Fibroblast of peridontal ligament (primary cell): ENCODE measurements at regions not wholly inside any gene's neighbourhood (a gene's known extent, or its start where the extent isn't known, plus 50 kb on each side); places are given as distances from the start of the nearest gene placed in this dataset.
"Not testable (repeated sequence)": the region's sequence is repeated elsewhere in the genome, so short reads cannot be mapped to it uniquely, and the experiment has no call there.

ENCODE experiments used
- DNase-seq: peaks from one replicate; pipeline ENCODE4 v3.0.0-alpha.2; 2010; ENCODE audit errors: extremely low read depth

DNA sequence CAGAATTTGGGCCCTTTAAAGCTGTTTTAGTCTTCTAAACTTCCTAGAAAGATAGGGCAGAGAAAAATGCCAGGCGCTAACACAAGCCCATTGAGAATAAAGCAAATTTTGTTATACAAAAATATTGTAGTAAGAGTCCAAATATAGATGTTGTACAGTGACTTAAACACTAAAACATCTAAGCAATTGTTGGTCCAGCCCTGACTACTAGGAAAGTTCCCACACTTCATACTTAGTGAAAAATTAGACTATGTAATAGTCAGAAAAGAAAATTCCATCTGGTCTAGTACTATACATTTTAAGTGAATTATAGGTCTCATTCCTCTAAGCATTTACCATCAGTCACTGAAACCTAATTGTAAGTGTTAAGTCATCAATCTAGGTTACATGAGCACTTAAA, 1518.3 kb upstream of the SLC10A2 start:
- peak; percentile 66 for DNase-seq

GRCh38 chr13:104580931-104581330, 1514.7 kb upstream of the SLC10A2 start:
- DNase-seq = no peak

DNA sequence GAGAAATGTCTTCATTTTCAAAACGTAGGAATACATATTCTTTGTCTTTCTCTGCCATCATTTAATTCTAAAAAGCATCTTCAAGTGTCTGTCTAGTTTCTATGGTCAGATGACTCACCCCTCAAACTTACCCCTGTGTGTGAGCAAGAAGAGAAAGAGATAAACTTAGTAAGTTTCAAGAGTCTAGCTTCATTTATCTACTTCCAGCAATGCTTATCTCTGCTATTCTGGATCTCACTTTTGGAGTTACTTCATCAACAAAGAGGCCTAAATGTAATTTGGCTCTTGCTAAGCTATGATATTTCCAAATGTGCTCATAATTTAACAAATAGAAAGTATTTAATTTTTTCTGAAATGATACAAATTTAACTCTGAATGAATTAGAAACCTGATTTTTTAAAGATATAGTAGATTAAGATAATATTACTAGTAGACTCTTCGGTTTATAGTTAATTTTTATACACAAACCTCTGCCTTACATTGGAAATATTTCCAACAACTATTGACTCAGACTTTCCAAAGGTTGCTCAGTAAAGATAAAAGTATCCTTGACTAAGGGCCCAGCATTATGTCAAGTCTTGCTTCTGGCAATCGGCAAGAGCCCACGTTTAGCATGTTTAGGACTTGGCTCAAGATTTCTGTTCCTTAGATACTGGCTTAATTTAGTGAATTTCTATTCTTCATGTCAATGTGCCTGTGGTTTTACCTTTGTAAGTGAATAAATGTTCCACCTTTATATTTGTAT, 1511.0 kb upstream of the SLC10A2 start:
- DNase-seq = no peak

- DNase-seq = no peak
Observed at GRCh38 chr13:104571893-104572229, 1505.6 kb upstream of the SLC10A2 start.

DNA sequence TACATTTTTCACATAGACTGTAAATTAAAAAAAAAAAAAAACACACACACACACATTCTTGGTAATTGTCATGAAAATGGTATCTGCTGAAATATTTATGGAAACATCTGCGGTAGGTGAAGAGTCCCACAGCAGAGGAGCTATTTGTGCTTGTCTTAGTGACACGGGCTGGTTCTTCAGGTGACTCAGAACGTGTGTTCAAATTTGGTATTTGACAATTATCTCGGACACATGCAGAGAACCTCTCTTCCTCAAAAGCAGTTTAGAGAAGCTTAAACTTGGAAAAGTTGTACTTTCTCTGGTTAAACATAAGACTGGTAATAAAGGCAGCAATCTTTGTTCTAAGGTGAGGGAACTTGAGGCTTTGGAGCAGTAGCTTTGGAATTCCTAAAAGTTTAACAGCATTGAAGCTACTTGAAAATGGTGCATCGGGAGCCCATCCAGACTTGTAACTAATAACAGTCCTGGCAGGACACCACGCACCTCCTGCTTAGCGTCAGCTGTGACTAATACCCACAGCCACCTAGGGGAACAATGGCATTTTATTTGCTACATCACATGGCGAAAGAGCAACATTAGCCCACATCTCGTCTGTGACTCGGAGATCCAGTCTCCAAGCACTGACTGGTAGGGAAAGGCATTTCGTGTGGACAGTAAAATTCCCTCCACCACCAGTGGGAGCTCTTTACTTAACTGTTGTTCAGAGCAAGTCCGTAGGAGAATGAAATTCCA, 1505.1 kb upstream of the SLC10A2 start:
- DNase-seq = peak; percentile 93

GRCh38 chr13:104567114-104567513, 1500.9 kb upstream of the SLC10A2 start:
- DNase-seq = no peak

DNA sequence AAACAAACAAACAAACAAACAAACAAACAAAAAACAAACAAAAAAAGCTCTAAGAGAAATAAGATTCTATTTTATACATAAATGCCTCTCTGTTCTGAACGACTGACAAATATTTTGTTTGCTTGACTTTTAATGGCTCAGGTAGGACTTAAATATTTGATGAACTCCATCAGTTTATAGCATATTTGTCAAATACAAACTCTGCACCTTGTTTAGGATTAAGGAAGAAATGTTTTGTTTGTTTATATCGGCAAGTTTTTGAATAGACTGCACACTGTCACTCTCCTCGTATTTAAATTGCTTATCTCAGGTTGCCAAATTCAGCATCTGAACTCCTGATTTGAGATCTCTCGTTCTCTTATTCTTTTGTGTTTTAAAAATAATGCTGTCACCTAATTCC, 1499.7 kb upstream of the SLC10A2 start:
- DNase-seq = no peak

GRCh38 chr13:104553896-104554295, 1487.7 kb upstream of the SLC10A2 start:
- no peak for DNase-seq

GRCh38 chr13:104553186-104553585, 1487.0 kb upstream of the SLC10A2 start:
- DNase-seq = peak; percentile 89

GRCh38 chr13:104534847-104535246, 1468.6 kb upstream of the SLC10A2 start:
- DNase-seq = no peak

GRCh38 chr13:104532132-104532531, 1465.9 kb upstream of the SLC10A2 start:
- no peak for DNase-seq

GRCh38 chr13:104530741-104531140, 1464.5 kb upstream of the SLC10A2 start:
- DNase-seq = no peak

GRCh38 chr13:104526561-104526960, 1460.3 kb upstream of the SLC10A2 start:
- DNase-seq = no peak

DNA sequence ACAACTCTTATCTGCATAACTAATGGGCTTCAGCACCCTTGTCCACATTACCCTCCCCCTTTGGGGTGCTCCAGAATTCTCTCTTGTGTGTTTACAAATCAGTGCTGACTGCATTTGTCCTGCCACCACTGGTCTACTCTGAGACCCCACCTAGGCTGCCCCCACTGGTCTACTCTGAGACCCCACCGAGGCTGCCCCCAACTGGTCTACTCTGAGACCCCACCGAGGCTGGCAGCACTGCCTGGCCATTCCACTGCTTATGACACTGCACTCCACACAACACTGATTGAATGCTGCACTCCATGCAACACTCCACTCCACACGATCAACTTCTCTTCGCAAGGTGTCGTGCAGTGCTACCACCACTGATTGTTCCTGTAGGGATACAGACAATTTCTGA, 1459.2 kb upstream of the SLC10A2 start:
- DNase-seq = no peak

DNA sequence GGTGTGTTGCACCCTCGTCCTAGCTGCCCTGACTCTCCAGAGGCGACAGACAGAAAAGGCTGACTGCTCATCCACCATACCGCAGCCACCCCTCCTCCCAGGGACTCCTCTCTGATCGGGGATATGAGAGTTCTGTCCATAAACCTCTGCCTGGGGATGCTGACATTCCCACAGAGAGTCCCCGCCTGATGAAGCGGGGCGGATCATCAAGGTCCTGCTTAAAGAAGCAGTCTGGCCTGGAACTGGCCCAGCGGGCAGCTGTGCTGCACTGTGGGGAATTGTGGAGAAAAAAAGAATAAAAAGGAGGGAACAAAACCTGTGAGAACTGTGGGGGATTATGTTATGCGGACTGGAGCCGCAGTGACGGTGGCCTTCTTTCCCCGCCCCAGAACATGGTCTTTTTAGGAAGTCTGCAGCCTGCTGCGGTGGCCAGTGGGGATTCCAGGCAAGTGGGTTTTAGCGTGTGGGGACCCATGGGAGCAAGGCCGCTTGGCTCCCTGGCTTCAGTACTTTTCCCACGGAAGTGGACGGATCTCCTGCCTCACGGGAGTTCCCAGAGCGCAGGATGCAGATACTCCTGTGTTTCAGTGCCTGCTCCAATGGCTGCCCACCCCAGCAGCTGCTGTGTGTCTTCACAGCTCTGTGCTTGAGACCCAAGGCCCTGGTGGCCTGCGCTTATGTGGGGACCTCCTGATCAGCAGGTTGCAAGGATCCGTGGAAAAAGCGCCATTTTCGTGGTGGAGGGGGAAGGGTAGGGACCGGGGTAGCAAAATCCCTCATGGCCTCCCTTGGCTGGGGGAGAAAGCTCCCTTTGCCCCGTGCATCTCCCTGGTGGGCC, 1456.2 kb upstream of the SLC10A2 start:
- DNase-seq = no peak

- no peak for DNase-seq
Observed at GRCh38 chr13:104510422-104510821, 1444.2 kb upstream of the SLC10A2 start.

DNA sequence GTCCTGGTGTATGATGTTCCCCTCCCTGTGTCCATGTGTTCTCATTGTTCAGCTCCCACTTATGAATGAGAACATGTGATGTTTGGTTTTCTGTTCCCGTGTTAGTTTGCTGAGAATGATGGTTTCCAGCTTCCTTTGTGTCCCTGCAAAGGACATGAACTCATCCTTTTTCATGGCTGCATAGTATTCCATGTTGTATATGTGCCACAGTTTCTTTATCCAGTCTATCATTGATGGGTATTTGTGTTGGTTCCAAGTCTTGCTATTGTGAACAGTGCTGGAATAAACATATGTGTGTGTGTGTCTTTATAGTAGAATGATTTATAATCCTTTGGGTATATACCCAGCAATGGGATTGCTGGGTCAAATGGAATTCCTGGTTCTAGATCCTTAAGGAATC, 1427.3 kb upstream of the SLC10A2 start:
- not testable (repeated sequence) for DNase-seq

GRCh38 chr13:104491916-104492315, 1425.7 kb upstream of the SLC10A2 start:
- no peak for DNase-seq

GRCh38 chr13:104487006-104487405, 1420.8 kb upstream of the SLC10A2 start:
- DNase-seq = no peak

- no peak for DNase-seq
Observed at GRCh38 chr13:104485571-104485970, 1419.4 kb upstream of the SLC10A2 start.

DNA sequence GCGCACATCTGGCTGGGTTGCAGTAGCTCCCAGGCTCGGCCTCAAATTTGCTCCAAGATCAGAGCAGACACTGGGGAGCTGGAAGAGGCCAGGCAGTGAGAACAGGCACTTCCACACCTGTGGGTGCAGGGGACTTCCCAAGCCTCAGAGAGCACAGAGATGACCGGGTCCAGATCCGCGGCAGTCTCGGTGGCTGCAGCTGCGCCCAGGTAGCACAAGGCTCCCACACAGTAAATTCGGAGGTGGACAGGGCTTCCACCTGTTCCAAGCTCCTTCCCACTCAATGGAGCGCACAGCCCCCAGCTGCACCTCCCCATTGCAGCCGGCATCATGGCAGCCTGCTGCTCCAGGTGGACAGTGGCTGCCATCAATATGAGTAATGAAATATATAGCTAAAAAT, 1417.4 kb upstream of the SLC10A2 start:
- DNase-seq = no peak

DNA sequence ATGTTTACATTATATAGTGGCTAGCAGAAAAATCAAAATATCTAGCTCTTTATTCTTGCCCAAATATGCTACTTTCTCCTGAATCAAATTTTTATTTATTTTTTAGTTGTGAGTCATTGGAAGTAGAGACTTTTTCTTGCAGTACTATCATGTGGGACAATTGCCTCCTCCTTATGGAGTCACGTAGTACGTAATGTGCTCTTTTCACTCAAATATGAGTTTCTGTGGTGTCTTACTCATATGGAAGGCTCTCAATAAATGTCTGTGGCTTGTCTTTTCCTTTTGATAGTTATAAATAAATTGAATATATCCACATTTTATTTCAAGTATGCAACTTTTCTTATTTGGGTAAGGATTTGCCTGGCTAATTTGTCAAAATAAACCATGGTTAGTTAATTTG, 1411.0 kb upstream of the SLC10A2 start:
- peak; percentile 69 for DNase-seq

GRCh38 chr13:104473936-104474335, 1407.7 kb upstream of the SLC10A2 start:
- DNase-seq = peak; percentile 49
